Activated CD4-positive, alpha-beta T cell treated with anti-CD3 and anti-CD28 coated beads, Interleukin-2, amount 50 U/mL, for 16 hours (primary cell): ENCODE measurements at regions not wholly inside any gene's neighbourhood (a gene's known extent, or its start where the extent isn't known, plus 50 kb on each side); places are given as distances from the start of the nearest gene placed in this dataset.
"Not testable (repeated sequence)": the region's sequence is repeated elsewhere in the genome, so short reads cannot be mapped to it uniquely, and the experiment has no call there.

Experiments
- DNase-seq: peaks from one replicate; pipeline ENCODE4 v3.0.0-alpha.2; 2020

DNA sequence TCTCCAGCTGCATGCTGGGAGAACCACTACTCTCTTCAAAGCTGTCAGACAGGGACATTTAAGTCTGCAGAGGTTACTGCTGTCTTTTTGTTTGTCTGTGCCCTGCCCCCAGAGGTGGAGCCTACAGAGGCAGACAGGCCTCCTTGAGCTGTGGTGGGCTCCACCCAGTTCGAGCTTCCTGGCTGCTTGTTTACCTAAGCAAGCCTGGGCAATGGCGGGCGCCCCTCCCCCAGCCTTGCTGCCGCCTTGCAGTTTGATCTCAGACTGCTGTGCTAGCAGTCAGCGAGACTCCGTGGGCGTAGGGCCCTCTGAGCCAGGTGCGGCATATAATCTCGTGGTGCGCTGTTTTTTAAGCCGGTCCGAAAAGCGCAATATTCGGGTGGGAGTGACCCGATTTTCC, 215.0 kb downstream of the STIM2 start:
- DNase-seq: not testable (repeated sequence)

DNA sequence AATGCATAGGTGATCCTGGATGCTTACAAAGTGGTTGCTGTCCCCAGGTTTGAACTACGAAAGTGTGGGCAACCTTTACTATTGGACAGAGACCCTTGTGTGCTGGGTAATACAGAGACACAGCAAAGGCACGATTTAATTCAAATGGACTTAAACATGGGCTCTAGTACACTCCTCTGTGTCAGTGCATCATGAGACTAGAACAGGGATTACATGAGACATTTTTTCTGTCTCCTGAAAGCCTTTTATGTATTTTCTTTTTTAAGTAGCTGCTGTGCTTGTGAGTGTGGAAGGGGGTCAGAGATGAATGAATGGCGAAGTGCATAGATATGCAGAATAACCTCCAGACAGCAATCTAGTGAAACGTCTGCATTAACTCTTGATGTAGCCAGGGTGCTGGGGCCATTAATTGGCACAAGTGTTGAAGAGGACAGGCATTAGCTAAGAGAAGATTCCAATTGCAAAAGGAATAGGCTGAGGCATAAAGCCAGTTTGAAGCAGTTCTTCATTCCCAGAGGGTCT, 218.4 kb downstream of the STIM2 start:
- DNase-seq: no peak

DNA sequence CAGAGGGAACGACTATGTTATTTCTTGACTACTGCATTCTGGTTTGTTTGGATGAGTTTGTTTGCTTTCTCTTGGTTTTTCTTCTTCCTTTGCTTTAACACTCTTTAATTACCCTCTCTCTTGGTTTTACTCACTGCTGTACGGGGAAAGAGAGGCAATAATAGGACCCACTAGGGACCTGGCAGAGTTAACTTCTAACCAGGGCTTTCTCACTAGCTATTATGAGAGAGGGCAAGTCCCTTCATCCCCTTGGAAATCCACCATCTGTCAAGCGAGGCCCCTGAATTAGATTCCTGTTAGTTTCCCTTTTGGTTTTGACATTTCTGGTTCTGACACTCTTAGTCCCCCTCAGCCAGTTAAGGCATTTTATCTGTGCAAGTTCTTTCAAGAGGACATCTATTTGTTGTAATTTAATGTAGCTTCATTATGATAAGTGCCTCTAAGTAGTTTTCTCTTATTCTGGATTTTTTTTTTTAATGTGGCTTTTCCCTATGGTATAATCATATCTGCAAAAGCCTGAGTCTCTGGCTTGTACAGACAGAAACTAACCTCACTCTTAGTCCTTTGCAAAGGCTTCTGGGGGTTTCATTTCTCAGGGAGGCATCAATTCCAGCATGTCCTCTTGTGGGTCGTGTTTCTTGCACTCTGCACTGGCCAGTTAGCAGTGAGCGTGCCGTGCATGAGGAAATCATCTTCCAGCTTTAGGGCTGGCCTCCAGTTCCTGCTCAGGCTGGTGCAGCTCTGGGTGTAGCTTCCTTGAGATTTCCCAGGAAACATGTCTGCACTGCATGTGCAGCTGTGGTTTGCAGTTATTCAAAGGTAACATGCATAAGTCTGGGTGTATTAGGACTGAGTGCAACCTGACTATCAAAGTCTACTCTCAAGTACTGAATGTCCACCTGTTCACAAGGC, 221.3 kb downstream of the STIM2 start:
- no peak for DNase-seq

DNA sequence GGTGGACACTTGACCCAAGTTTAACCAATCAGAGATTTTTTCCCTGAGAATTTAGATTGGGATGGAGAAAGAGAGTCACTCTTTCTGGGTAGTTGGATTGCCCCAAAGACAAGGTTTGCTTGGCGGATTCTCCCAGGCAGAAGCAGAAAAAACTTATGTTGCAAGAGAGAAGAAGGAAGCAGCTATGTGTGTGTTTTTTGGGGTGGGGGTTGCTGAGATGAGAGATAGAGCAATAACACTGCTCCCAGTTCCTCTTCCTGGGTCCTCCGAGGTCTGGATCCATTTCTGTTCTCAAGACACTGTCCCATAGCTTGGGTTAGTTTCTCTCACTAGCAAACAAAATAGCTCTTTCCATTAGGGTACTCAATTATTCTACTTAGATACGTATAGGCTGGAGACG, 222.1 kb downstream of the STIM2 start:
- DNase-seq: no peak

DNA sequence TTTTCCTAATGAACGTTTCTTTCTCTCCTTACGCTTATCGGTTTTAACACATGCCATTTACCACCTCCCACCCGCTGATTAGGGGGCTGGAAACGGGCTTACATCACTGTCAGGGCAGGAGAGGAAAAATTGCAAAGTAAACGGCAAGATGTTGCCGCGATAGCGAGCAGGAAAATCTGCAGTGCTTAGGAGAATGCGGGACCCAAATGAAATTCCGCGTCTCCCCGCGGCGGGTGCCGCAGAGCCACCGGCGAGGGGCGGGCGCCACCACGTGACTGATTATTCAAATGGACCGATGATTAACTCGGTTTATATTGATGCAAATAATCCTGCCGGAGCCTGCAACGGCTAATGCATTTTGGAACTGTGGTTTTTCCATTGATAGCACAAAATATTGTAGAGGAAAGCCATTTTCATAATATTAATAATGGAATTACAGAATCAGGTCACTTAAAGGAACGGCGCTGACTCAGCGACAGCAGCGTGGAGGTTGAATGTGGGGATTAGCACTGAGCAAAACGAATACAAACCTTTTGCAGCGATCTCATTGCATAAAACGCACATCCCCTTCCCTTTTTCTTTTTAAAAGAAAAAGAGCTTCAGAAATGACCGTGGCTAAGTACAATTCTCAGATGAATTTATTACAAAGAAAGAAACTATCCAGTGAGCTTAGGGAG, 224.2 kb downstream of the STIM2 start:
- peak; percentile 6 for DNase-seq

DNA sequence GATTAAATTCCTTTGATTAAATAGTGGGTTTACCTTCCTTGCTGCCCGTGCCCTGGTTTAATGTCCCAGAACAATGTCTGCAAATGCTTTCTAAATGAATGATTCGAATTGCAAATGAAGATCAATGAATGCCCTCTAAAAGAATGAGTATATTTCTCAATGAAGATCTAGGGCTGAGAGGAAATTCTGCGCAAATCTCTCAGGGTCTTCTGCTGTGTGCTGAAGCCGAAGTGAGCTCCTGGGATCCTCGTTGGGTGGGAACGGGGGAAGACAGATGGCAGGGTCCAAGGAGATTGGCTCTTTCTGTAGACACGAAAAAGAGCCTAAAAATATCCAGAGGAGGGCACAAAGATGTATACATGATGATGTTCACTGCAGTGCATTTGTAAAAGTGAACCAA, 224.8 kb downstream of the STIM2 start:
- DNase-seq: no peak

DNA sequence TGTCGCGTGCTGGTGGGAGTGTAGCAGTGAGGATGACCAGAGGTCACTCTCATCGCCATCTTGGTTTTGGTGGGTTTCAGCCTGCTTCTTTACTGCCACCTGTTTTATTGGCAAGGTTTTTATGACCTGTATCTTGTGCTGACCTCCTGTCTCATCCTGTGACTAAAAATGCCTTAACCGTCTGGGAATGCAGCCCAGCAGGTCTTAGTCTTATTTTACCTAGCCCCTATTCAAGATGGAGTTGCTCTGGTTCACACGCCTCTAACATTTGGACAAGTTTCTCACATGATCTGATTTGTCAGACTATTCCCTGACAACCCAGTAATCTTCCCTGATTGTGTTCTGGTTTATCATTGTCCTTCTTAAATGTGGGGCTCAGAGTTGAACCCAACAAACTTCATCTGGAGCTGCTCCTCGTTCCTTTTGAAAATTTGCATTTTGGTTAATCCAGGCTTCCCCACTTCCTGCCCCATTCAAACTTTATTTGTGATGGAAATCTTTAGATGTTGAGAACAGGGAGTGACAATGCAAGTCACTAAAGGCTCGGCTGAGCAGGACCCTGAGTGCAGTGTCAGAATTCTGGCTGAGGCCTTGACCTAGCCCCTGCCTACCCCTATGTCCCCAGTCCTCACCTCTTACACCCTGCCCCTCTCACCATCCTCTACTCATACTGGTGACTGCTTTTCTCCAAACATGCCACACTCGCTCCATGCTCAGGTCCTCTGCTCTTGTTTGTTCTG, 226.8 kb downstream of the STIM2 start:
- DNase-seq: no peak

DNA sequence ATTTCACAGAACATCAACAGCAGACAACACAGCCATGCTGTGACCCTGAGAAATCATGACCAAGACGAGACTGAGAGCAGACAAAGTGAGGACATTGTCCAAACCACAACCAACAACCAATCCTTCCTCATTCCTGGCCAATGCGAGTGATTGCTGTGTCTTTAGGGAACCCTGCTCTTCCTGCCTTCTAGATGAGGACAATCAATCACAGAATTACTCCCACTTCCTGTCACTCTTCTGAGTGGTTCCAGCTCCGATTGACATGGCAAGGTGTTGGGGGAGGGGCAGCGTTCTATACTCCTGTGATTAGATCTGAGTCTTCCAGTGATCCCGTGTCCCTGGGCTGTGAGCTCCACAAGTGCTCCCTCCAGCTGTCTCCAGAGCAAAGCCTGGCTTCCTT, 227.8 kb downstream of the STIM2 start:
- DNase-seq: no peak

DNA sequence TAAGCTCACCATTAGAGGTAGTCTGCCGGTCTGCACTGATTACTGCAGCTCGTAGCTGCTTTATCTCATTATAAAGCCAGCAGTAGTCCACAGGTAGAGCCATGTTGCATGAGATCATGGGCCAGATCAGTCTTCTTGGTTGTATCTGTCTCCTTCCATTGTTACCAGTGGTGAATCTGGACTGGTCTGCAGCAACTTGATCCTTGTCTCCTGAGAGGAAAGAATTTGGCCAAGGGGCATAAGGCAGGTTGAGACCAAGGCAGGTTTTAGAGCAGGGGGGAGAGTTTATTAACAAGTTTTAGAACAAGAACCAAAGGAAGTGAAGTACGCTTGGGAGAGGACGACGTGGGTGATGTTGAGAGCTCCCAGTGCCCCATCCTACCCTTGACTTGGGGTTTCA, 228.5 kb downstream of the STIM2 start:
- no peak for DNase-seq

DNA sequence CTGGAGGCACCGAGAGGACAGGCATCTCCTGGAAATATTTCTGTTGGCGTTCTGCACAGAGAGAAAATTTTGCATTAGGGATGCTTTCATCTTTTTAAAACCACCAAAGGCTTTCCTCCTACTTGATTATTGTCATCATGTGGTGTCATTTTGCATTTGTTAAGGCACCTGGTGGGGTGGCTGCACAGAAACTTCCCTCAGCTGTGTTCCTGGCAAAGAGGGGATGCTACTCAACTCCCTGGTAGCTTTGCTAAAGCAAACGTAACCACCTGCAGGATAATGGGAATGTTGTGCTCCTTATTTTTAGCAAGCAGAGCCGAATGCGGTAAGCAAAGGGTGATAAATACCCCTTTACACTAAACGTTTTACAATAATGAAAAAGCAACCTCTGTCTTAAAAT, 229.8 kb downstream of the STIM2 start:
- no peak for DNase-seq

DNA sequence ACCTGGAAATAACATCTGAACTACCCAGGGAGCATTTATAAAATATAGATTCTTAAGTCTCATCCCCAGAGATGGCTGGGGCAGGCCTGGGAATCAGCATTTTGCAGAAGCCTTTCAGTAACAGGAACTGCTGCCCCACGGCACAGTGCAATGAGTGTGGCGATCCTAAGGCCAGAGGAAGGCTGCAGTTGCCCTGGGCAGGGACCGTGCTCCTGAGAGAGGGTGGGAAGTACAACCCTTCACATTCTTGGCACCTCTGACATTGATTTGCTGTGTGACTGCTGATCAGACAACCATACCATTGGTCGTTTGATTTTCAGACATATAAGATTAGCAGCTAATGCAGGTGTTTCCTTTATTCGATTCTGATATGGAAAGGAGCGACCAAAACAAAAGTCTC, 233.6 kb downstream of the STIM2 start:
- DNase-seq: no peak

DNA sequence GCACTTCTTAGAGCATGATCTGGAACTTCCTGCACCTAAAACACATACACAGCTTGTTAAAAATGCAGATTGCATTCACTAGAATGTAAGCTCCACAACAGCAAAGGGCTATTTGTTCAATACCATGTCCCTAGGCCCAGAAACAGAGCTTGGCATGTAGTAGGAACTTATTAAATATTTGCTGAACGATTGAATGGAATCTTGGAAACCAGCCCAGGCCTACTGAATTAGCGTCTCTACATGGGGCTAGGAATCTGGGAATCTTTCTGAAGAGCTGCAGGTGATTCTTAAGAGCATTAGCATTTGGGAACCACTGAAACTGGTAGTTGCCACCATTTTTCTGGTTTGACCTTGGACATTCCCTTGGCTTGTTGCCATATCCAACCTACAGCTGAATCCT, 234.1 kb downstream of the STIM2 start:
- DNase-seq: no peak

DNA sequence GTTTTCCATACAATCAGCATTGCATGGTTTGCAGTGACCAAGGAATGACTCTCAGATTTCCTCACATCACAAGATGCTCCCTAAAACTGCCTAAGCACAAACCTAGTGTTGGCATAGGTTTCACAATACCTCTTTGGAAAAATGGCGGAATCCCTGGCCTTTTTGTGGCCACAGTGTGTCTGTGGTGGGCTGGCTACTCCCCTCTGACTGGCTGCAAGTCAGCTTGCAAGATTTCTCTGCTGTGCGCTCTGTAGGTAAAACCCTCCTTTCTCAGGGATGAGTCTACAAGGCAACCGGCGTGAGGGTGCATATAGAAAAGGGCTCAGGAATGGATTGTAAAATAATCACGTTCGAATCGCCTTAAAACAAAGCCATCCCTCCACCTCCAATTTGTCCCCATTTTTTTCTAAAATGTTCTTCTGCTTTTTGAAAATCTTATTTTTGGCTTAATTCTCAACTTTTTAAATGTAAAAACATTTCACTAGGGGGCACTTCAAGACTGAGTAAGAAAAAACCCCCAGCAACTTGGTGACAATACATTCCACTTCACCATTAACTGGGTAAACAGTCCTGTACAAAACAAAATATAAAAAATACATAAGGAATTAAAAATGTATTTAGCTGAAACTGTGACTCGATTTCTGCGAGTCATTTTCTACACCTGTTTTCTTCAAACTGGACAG, 235.6 kb downstream of the STIM2 start:
- DNase-seq: no peak

DNA sequence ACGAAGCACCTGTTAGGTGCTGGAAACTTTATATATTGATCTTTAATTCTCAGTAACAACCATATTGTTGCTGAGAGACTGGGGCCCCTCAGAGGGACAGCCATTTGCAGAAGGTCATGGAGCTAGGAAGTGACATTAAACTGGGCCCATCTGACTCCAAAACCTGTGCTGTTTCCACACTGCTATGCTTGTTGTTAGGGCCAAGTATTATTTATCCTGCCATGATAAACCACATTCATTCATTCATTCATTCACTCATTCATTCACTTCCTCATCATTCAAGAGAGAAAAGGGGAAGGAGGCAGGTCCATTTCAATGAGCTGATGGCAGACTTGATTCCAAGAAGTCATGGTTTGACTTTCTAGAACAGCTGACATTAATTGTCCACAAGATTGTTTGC, 237.4 kb downstream of the STIM2 start:
- no peak for DNase-seq

DNA sequence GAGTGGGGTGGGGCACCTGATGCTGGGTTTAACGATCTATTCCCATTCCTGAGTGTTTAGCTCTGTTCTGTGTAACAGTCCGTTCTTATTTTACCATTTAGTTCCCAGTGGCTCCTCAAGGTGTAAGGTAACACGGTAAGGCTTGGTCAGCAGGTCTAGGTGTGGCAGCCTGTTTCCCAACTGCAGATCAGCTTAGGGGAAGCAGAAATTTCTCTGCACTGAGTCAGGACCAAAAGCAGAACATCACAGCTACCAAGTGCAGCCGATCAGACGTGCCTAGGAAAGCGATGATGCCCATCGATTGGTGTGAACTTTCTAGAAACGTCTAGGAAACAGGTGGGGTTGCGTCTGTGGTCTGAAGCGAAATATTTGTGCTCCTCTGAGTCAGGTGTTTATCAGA, 240.1 kb downstream of the STIM2 start:
- DNase-seq: no peak

DNA sequence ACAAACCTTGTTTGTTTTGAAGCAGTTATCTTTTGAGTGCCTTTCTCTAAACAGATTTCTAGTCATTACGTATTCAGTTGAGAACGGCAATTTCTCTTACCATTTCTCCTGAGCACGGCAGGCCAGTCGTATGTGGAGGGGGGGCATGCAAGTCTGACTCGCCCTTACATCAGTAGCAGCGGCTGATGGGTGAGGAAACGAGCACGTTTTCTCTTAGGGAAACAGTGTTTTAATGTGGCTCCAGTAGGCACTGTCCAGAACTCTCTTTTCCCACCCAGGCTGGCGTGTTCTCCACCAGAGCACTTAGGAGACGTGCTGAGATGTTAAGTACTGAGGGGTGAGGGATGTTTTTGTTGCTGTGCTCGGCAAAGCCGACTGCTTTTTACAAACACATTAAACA, 240.5 kb downstream of the STIM2 start:
- no peak for DNase-seq

DNA sequence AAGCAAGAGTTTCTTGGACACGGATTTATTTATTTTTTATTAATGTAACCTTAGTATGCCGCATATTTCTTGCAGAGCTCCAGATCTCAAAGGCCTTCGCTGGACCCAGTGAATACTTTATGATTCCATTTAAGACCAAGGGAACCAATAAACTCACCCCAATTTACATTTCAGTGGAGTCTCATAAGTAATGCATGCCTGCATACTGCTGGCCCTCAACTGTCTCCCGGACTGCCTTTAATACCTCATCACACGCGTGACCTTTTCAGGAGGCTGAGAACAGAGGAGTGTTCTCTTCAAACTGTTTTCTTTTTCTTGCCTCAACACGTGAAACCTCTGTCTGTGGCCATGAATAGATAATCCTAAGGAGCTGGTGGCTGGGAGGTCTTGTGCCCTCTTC, 240.9 kb downstream of the STIM2 start:
- no peak for DNase-seq

DNA sequence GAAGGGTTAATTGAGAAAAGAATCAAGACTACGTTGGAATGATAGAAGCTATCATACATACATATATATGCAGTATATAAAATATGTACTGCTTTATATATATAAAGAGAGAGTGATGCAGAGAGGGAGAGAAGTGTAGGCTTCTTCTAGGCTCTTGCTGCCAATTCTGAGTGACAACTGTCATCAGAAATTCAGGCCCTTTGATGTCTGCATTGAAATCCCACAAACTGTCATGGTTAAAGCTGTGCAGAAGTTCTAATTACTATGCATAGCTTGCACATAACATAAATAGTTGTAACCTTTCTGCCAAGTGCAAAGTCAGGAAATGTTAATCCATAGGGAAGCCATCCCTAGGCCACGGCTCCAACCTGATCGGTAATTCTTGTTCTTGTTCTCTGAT, 251.0 kb downstream of the STIM2 start:
- no peak for DNase-seq

DNA sequence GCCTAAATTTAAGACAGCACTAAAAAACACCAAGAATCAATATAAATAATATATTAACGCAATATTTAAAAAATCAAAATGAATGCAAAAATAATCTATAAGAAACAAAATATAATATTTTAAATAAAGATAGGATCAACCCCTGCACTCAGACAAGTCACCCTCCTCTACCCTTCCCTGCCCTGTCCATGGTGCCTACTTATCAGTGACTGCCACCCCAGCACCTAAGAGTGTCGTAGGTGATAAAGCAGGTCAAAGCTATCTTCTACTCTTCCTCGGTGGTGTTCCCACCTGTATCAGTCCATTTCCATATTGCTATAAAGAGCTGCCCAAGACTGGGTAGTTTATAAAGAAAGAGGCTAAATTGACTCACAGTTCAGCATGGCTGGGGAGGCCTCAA, 251.9 kb downstream of the STIM2 start:
- no peak for DNase-seq

DNA sequence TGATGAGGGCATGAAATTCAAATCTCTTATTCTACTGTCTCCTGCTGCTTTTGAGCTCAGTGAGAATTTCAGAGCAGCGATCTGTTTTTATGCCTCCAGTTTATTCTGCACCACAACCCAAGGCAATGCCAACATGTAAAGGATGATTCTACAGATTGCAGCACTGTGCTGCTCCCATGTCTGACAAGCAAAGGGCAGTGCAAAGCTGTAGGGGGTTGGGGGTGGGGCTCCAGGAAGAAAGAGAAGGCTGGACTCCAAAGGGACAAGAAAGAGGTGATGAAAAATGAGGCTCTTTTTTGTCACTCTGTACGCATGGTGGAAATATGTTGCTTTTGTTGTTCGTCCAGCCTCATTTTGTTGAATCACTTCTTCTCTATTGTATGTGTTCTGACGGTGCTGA, 254.6 kb downstream of the STIM2 start:
- no peak for DNase-seq

DNA sequence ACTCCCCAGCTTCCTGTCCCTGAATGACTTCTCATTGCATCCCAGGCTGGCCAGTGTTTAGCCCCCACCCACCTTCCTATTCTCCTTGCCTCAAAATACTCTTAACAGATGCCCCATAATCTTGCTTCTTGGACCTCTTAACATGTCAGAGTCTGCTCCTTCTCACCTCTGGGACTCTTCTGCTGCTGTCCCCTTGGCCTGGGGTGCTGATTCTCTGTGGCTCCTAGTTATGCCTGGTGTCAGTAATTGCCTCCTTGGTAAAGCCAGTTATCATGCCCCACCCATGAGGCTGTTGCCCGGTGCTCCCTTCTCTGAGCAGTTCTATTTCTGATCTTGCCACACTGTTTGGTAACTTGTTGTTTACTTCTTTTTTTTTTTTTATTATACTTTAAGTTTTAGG, 256.8 kb downstream of the STIM2 start:
- DNase-seq: no peak

DNA sequence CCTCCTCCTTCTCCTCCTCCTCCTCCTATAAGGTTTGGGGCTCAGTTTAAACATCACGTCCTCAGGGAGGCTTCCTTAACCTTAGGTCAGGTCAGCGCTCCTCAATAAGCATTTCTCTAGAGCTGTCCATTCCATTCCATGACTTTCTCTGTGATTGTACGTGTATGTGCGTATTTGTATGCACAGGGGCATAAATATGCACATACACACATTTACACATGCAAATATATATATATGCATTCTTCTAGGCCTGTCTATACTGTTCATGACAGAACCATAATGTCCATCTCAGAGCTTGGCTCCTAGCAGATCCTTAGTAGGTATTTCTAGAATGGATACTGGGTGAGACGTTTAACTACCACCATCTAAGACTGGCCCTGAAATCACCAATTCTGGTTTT, 258.6 kb downstream of the STIM2 start:
- no peak for DNase-seq

DNA sequence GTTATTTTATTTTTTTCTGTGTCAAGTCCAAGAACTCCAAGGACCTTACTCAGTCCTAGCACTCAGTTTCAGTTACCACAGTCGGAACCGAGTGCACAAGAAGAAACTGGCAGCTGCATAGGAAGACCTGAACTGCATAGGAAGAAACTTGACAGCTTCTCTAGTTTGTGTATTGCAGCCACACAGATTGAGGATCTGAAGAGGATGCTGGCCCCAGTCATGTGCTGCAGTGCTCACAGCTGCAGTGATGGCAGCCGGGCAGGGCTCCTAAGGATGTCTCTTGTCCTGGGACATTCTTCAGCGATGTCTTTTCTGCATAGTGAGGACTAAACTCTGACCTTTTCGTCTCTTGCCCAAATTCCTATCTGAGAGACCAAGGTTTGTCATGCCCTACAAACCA, 261.2 kb downstream of the STIM2 start:
- no peak for DNase-seq
